ENCODE measurements at regions not wholly inside any gene's neighbourhood (a gene's known extent, or its start where the extent isn't known, plus 50 kb on each side); places are given as distances from the start of the nearest gene placed in this dataset.
"Not testable (repeated sequence)": the region's sequence is repeated elsewhere in the genome, so short reads cannot be mapped to it uniquely, and the experiment has no call there.

DNA sequence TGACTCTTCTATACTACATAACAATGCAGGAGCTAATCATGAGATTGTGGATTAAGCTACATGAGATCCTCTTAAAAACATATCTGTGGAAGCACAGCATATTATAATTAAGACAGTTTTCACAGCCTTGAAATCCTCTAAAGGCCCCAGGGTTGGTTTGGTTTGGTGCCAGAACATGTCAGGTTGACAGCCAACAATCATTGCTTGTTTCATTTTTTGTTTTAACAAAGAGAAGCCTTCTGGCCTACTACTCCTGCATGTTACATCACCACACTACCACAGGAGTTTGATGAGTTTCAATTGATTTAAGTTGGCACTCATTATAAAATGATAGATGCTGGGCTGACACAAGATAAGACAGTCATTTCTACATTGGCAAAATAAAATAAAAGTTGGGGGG, 255.9 kb upstream of the ERBB4 start:
- in situ Hi-C loops (cut with MboI; ENCODE audit: low sequenced_read_pairs), result no loop called here

DNA sequence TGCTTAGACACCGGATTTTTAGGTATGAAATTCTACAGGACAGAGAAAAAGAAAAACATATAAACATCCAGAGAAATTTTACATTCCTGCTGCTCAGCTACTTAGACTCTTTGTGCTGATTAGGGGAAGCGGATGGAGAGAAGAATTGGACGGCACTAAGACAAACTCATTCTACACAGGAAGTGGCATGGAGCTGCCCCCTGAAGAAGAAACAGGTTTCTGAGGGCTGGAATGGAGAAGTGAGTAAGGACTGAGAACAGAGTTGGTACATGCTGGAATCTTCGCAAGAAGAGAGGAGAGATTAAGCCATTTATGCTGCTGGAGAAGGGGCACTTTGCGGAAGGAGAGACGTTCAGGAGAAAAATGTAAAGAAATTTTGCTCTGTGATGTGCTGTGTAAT, 253.0 kb upstream of the ERBB4 start:
- in situ Hi-C loops (cut with MboI; ENCODE audit: low sequenced_read_pairs), result no loop called here

DNA sequence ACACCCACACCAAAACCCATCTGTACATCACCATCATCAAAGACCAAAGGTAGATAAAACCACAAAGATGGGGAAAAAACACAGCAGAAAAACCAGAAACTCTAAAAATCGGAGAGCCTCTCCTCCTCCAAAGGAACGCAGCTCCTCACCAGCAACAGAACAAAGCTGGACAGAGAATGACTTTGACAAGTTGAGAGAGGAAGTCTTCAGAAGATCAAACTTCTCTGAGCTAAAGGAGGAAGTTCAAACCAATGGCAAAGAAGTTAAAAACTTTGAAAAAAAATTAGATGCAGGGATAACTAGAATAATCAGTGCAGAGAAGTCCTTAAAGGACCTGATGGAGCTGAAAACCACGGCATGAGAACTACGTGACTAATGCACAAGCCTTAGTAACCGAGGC, 247.5 kb upstream of the ERBB4 start:
- in situ Hi-C loops (cut with MboI; ENCODE audit: low sequenced_read_pairs), result not testable (repeated sequence)

DNA sequence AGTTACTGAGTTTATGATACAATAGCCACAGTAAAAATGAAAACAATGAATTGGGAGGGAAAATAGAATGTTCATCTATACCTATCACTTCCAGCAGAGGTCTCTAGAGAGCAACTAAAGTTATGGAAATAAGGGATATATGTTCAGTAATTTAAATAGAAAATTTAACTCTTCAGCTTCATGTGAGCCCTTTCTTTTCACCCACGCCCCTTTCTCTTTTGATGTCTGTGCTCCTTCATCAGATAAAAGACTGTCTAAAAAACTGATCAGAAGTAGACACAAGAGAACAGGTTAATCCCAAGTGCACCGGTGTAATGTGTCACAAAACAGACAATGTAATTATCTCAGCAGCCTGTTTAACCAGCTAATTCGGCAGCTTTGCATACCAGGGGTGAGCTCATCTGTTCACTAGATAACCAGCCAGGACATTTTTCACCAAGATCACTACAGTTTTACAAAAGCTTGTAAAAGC, 238.5 kb upstream of the ERBB4 start:
- in situ Hi-C loops (cut with MboI; ENCODE audit: low sequenced_read_pairs), result no loop called here

DNA sequence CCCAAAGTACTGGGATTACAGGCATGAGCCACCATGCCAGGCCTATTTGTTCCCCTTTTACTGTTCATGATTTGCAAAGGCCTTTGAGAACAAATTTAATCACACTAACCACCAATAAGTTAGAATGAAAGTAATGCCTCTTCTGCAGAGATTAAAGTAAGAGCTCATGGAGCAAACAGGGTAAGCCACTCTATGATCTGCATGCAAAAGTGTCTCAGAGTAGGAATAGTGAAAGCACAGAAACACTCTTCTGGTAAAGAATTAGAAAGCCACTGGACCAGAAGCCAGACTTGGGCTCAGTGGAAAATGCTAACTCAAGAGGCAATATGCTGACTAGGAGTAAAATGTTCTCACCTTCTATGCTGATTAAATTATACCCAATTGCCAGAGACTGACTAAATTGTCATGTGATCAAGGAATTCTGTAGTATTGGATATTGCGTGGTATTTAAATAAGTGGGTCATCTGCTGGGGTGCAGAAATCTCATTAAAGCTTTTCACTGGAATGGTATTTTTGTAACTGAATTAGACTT, 235.3 kb upstream of the ERBB4 start:
- in situ Hi-C loops (cut with MboI; ENCODE audit: low sequenced_read_pairs), result no loop called here

DNA sequence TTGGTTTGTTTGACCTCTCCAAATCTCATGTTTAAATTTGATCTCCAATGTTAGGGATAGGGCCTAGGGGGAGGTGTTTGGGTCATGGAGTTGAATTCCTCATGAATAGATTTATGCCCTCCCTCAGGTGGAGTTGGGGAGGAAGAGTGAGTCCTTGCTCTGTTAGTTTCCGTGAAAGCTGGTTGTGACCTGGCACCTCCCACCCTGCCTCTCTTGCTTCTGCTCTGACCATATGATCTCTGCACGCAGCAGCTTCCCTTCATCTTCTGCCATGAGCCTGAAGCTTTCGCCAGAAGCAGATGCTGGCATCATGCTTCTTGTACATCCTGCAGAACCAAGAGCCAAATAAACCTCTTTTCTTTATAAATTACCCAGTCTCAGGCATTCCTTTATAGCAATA, 231.6 kb upstream of the ERBB4 start:
- in situ Hi-C loops (cut with MboI; ENCODE audit: low sequenced_read_pairs), result no loop called here

DNA sequence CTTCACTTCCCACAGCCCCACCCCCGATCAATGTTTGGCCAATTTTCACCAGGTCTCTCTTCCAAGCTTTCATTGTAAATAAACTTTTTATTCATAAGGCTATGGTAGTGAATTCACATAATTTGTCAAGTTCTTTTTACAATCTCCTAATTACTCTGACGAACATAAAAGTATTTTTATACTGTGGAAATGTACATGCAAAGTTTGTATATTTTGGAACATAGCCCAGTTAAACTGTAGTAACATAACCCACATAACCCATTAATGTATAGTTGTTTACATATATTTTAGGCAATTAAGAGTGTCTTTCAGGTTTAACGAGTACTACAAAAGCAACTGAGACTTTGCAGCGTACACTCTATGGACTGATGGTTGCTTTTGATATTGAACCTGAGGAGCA, 228.3 kb upstream of the ERBB4 start:
- in situ Hi-C loops (cut with MboI; ENCODE audit: low sequenced_read_pairs), result no loop called here

DNA sequence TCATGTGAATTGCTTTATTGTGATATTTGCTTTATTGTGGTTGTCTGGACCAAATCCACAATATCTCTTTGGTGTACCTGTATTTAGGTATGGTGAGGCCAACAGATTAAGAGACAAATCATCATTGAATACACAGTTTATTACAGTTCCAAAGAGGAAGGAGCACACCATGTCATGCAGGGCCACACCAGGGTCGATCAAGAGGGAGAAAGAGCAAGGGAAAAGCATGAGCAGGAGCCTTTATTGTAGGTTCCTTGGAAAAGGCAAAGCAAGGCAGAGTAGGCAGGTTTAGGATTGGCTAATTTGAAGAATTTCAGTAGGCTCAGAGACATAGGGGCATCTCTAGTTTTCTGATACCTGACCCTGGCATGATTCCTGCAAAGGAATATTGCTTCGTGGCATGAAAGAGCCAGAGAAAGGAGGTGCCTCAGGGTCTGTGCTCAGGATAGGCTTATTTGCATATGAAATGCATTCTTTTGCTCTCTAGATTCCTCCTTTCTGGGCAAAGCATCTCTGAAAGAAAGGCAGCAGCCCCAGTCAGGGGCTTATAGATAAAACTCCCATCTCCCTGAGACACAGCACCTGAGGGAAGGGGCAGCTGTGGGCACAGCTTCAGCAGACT, 214.2 kb upstream of the ERBB4 start:
- in situ Hi-C loops (cut with MboI; ENCODE audit: low sequenced_read_pairs), result no loop called here

DNA sequence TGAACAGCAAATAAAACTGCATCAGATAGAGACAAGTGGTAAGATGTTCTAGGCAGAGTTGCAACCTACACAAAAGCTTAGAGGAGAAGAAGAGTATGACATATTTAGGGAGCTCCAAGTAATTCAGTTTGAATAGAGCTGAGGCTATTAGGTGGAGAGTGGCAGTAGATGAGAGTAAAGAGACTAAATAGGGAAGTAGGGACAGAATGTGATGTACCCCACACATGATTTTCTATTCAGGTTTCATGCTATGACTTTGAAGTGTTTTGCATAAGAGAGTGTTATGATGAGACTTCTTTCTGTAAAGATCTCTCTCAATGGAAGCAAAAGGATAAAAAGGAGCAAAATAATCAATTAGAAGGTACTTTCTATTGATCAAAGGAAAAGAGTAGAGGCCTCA, 206.8 kb upstream of the ERBB4 start:
- in situ Hi-C loops (cut with MboI; ENCODE audit: low sequenced_read_pairs), result no loop called here

DNA sequence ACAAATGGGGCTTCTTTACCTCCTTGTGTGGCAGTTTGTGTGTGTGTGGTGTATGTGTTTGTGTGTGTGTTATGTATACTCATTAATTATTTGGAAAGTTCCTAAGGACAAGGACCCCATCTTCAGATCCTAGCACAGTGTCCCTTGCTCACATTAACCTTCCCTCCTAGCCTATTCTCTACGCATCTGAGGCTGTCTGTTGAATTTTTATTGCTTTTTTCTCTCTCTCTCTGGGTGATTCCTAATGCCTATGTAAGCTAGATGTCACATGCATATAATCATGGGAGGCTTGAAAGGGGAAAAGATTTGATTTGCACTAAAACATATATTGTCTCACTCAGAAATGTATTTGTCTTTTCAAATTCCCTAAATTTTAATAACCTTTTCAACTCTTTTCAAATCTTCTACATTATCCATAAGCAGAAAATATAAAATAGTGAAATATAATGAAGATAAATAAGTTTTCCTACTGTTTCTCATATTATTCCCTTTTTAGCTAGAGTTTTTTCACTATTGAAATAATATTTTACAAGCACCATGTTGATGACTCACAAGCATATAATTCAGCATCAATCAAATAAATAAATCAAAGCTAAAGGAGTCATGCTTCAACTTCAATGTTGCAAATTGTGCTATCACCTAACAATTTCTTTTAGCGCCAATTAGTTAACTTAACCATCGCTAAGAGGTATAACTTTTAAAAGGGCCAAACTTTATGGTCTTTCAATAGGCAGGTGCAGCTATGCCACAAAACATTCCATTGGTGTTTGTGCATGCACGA, 199.0 kb upstream of the ERBB4 start:
- in situ Hi-C loops (cut with MboI; ENCODE audit: low sequenced_read_pairs), result no loop called here

DNA sequence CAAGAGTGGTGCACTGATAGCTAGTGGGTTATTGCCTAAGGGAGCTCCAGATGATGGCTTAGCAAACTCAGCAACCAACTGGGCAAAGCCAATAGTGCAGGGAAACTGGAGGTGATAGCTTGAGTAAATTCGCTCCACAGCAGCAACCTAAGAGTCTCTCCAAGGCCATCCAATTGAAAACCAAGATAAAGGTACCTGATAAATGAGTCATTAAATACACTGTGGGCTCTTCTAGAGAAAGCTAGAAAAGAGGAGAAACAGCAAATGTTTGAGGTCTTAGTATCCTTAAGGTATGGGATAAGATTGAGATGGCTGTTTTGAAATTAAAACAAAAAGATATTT, 197.8 kb upstream of the ERBB4 start:
- in situ Hi-C loops (cut with MboI; ENCODE audit: low sequenced_read_pairs), result no loop called here

DNA sequence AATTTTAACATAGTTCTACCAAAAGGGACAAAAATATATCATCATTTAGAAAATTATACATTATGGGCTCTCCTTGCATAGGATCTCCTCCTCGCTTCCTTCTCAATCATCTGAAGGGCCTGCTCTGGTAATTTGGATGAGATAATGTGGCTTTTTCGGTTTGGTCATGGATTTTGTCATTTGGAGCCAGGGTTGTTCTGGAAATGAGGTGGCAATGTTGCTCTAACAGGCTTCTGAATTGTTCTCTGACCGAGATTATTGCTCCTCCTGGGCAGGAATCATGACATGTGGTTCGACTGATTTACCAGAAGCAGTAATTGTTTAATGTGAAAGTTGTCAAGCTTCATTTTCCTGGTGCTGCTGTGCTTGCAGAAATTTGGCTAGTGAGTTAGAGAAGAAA, 194.7 kb upstream of the ERBB4 start:
- in situ Hi-C loops (cut with MboI; ENCODE audit: low sequenced_read_pairs), result no loop called here

DNA sequence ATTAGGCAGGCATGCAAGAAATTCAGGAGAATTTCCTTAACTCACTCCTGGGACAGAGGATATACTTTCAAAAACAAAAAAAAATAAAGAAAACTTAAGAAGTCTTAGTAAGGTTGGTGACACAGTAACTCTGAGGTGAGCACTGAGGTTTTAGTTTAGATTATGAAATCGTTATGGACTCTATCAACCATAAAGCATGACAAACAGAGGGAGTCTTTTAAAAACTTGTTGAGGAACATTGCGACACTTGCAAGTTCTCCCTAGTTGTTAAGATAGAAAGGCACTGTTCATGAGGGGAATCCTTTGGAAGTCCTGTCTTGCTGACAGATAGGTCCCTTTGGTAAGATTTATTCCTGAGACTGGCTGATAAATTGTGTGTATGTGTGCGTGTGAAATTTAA, 194.3 kb upstream of the ERBB4 start:
- in situ Hi-C loops (cut with MboI; ENCODE audit: low sequenced_read_pairs), result no loop called here

DNA sequence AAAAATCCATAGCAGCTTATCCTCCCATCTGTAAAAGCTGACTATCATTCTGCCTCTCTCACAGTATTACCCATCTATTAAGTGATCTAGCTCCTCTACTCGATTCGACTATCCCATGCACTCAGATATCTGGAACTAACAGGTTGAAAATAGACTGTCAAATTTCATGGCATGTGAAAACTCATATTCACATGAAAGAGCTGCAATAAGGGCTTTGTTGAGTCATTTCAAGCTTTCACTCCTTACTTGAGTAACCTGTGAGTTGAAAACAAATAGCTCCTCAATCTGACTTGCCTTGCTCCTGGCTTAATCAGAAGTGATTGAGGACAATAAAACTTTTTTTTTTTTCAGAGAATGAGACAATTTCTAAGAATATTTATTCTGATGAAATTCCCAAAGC, 192.4 kb upstream of the ERBB4 start:
- in situ Hi-C loops (cut with MboI; ENCODE audit: low sequenced_read_pairs), result no loop called here

DNA sequence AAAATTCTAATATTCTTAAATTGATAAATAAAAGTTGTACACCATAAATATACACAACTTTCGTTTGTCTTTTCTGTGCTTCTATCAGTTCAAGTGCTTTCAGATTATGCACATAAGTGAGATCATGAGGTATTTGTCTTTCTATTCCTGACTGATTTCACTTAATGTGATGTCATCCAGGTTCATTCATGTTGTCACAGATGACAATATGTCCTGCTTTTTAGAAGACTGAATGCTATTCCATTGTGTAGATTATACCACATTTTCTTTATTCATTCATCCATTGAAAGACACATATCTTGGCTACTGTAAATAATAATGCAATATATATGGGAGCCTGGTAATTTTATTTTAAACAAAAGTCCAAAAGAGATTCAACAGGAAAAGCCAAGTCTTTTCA, 190.1 kb upstream of the ERBB4 start:
- in situ Hi-C loops (cut with MboI; ENCODE audit: low sequenced_read_pairs), result no loop called here

DNA sequence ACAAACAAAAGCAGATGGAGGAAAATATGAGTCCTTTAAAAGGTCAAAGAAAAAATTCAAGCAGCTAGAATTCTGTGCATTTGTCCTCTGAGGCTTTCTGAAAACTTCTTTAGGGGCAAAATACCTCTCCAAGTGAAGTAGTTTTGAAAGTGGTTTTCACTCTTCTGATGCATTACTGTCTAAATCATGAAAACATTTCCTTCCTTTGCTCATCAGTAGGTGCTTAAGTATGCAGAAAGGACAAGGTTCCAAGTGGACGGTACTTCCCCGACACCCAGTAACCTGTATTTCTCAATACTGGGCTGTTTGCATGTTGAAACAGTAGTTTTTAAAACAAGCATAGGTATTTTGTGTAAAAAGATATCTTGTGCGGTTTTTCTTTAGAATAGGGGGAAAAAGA, 189.1 kb upstream of the ERBB4 start:
- in situ Hi-C loops (cut with MboI; ENCODE audit: low sequenced_read_pairs), result no loop called here

DNA sequence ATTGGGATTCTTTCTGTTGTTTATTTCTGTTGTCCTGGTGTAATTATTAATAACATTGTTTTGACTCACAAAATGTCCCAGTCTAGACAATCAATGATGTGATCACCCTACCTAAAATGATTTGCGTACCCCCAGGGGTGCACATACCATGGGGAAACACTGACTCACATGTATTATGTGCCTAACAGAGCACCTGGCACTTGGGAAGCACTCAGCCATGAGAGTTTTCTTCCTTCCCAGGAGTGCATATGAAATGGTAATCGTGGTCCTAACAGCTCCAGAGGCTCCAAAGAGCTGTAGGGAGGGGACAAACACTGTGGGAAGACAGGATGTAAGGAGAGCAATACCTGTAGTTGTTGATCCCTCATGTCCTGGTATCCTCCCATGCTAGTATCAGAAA, 187.8 kb upstream of the ERBB4 start:
- in situ Hi-C loops (cut with MboI; ENCODE audit: low sequenced_read_pairs), result no loop called here

DNA sequence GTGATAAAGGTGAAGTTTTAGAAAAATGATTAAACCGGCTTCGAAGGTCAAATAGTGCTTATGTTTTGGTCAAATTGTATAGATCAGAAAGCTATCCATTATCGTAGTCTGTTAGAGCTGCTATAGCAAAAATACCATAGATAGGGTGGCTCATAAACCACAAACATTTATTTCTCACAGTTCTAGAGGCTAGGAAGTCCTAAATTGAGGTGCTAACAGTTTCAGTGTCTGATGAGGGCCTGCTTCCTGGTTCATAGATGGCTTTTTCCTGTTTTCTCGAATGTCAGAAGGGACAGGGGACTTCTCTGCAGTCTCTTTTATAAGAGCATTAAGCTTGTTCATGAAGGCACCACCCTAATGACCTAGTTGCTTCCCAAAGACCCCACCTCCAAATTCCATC, 186.6 kb upstream of the ERBB4 start:
- in situ Hi-C loops (cut with MboI; ENCODE audit: low sequenced_read_pairs), result no loop called here

DNA sequence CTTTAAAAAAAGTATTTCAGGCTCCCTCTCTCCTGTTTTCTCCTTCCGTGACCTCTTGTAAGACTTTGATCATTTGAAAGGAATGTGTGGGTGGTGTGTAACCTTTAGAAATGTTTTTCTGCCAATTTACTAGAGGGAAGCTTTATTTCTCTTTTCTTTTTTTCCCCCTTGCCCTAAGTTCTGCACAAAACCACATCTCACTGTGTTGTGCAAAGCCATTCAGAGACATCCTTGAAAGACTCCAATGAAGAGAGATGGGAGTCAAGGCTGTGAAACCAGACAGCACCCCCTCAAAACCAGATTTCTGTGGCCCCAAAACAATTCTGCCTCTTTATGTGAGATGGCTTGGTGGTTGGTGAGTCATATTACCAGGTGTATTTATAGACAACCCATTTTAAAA, 184.6 kb upstream of the ERBB4 start:
- in situ Hi-C loops (cut with MboI; ENCODE audit: low sequenced_read_pairs), result no loop called here

DNA sequence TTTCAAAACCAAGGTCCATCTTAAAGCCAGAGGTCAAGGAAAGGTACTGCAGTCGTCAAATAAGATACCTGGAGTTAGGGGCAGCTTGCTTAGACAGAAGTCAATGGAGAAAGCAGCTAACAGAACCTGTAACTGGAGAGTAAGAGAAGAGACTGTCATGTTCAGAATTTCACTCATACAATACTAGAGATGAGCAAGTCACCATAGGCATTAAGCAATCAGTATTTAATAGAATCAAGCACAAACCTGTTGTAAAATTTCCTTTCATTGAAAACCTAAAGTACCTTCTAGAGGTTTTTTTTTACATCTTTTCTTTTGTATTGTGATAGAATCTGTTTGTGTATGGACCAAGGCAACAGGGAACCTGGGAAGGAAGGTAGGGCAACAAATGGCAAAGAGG, 183.4 kb upstream of the ERBB4 start:
- in situ Hi-C loops (cut with MboI; ENCODE audit: low sequenced_read_pairs), result no loop called here

DNA sequence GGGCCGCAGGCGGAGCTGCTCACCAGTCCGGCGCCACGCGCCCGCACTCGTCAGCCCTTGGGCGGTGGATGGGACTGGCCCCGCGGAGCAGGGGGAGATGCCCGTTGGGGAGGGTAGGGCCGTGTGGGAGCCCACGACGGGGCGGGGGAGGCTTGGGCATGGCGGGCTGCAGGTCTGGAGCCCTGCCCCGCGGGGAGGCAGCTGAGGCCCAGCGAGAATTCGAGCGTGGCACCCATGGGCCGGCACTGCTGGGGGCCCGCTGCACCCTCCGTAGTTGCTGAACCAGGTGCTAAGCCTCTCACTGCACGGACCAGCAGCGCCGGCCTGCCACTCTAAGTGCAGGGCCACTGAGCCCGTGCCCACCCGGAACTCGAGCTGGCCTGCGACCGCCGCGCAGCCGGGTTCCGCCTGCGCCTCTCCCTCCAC, 182.4 kb upstream of the ERBB4 start:
- in situ Hi-C loops (cut with MboI; ENCODE audit: low sequenced_read_pairs), result no loop called here

DNA sequence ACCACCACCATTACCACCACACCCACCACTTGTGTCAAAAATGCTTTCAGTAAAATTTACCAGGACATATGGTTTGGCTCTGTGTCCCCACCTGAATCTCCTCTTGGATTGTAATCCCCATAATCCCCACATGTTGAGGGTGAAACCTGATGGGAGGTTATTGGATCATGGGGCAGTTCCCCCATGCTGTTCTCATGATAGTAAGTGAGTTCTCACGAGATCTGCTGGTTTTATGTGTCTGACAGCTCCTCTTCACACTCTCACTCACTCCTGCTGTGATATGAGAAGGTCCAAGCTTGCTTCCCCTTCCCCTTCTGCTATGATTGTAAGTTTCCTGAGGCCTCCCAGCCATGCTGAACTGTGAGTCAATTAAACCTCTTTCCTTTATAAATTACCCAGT, 176.8 kb upstream of the ERBB4 start:
- in situ Hi-C loops (cut with MboI; ENCODE audit: low sequenced_read_pairs), result not testable (repeated sequence)

DNA sequence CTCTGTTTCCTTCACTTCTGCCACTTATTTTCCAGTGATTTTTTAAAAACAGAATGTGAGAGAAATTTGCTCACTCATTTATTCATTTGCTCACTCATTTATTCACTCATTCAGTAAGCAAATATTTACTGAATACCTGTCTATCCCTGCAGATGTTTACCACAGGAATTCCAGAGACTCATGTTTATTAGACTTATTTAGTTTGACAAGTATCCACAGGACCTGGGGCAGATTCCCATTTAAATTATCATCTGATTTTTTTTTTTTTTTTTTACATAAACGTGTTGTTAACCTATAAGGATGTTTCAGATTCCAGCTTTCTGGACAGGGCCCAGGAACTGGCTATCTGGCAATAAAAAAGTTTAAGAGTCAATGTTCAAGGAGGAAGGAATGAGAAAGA, 175.1 kb upstream of the ERBB4 start:
- in situ Hi-C loops (cut with MboI; ENCODE audit: low sequenced_read_pairs), result no loop called here

Data from HL-60/S4 treated with retinoic acid at 250 ng/mL for 4 days and 3 days (cell line).